Right lobe of liver (tissue), 4 donors: ENCODE measurements at regions not wholly inside any gene's neighbourhood (a gene's known extent, or its start where the extent isn't known, plus 50 kb on each side); places are given as distances from the start of the nearest gene placed in this dataset.

Source experiments
- CTCF ChIP-seq, 4 donors: fragments of 200-600 bp in 3 of 4; fragments of 450-650 bp in 1 of 4; IDR thresholded peaks; one replicate each; pipeline versions ENCODE4 v1.5.1 to v1.8.0; 2016 to 2022; ENCODE audit warnings: antibody characterized with exemption in 4 of 4, mild to moderate bottlenecking in 2 of 4
- POLR2A ChIP-seq: fragments of 450-650 bp; IDR thresholded peaks from one replicate; pipeline ENCODE4 v1.6.1; 2017; ENCODE audit warnings: antibody characterized with exemption, mild to moderate bottlenecking
- donor health status: DM: no; HTN: no; CAD: no.
- donor health status: DM: no; HTN: no; CAD: no.
- donor health status: DM: no; HTN: yes; CAD: no.

GRCh38 chr3:82618594-82618993, 857.1 kb upstream of the GBE1 start:
- TF ChIP-seq CTCF (IDR thresholded peaks at IDR 0.05): no peak
- no peak for TF ChIP-seq POLR2A
